ENCODE measurements at regions not wholly inside any gene's neighbourhood (a gene's known extent, or its start where the extent isn't known, plus 50 kb on each side); places are given as distances from the start of the nearest gene placed in this dataset.

- no peak overlapping the region for H3K27ac ChIP-seq
- no peaks in the 10 kb centered on the region for H3K36me3 ChIP-seq
- no peaks in the 10 kb centered on the region for H3K9me3 ChIP-seq
- no peak overlapping the region for H3K4me3 ChIP-seq
- no peaks in the 10 kb centered on the region for H3K4me1 ChIP-seq
- no peaks in the 10 kb centered on the region for H3K27me3 ChIP-seq
- DNase-seq: no peak
- no peak for TF ChIP-seq POLR2AphosphoS5 (IDR thresholded peaks at IDR 0.05)
- TF ChIP-seq, protein P1, sequence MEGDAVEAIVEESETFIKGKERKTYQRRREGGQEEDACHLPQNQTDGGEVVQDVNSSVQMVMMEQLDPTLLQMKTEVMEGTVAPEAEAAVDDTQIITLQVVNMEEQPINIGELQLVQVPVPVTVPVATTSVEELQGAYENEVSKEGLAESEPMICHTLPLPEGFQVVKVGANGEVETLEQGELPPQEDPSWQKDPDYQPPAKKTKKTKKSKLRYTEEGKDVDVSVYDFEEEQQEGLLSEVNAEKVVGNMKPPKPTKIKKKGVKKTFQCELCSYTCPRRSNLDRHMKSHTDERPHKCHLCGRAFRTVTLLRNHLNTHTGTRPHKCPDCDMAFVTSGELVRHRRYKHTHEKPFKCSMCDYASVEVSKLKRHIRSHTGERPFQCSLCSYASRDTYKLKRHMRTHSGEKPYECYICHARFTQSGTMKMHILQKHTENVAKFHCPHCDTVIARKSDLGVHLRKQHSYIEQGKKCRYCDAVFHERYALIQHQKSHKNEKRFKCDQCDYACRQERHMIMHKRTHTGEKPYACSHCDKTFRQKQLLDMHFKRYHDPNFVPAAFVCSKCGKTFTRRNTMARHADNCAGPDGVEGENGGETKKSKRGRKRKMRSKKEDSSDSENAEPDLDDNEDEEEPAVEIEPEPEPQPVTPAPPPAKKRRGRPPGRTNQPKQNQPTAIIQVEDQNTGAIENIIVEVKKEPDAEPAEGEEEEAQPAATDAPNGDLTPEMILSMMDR (IDR thresholded peaks at IDR 0.05): no peak
- no peak for TF ChIP-seq POLR2A (IDR thresholded peaks at IDR 0.05)
- 83 to 85% methylated on average over 6 of the region's 6 CpGs for WGBS, 2 donors
- intact Hi-C loops (cut with DNase I): loop anchor here (10.0 kb wide), 1 partner anchor 343 kb away; no protein-coding TSS in a partner anchor
These were observed 109.7 kb downstream of the MFSD1 start for GRCh38 chr3:158911586-158911985.

DNA sequence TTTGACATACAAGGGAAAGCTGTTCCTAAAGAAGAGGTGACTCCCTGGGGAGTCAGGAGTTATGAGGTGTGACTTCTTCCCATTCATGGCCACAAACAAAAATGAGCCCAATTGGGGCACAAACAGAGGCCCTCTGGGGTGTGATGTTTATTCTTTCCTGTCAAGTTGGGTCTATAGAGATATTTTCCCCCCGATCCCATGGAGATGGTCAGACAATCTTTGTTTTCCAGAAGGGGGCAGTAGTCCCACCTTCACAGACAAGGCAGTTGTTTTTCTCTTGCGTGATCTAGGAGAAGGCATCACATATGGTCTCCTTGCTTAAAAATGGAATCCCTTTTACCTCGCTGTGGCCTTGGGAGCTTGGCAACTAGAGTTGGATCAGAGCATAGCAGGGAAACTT is 110.3 kb downstream of the MFSD1 start:
- no peaks in the 10 kb centered on the region for H3K9me3 ChIP-seq
- no peak for DNase-seq
- H3K4me3 ChIP-seq: no peak overlapping the region
- 86 to 87% methylated on average over 3 of the region's 3 CpGs for WGBS, 2 donors
- no peak for TF ChIP-seq EP300 (IDR thresholded peaks at IDR 0.05)
- TF ChIP-seq, protein P1 (IDR thresholded peaks at IDR 0.05): no peak
- TF ChIP-seq POLR2A (IDR thresholded peaks at IDR 0.05): no peak
- no peak for TF ChIP-seq POLR2AphosphoS5 (IDR thresholded peaks at IDR 0.05)
- no peaks in the 10 kb centered on the region for H3K36me3 ChIP-seq
- no peak overlapping the region for H3K27ac ChIP-seq
- intact Hi-C loops (cut with DNase I): loop anchor here (10.0 kb wide), 1 partner anchor 343 kb away; no protein-coding TSS in a partner anchor
- H3K4me1 ChIP-seq: no peaks in the 10 kb centered on the region
- no peaks in the 10 kb centered on the region for H3K27me3 ChIP-seq

DNA sequence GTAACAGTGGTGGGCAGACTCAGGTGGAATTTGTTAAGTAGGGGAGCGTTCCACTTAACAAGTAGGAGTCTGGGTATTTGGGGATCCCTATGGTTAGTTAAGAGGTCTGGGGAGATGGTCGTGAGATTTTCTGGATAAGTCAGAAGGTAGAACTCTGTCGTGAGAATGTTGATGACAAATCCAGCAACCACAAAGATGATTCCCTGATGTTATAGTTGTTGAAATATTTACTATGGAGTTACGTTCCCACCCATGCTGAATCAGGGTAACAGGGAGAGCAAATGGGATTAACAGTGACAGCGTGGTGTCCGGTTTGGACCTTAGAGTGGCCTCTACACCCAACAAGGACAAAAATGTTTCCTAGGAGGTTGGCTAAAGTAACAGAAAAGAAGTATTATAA is 110.8 kb downstream of the MFSD1 start:
- TF ChIP-seq POLR2A (IDR thresholded peaks at IDR 0.05) (no peak), EP300 (IDR thresholded peaks at IDR 0.05) (no peak), POLR2AphosphoS5 (IDR thresholded peaks at IDR 0.05) (no peak)
- TF ChIP-seq, protein P1 (IDR thresholded peaks at IDR 0.05): no peak
- no peaks in the 10 kb centered on the region for H3K9me3 ChIP-seq
- intact Hi-C loops (cut with DNase I): loop anchor here (10.0 kb wide), 1 partner anchor 342 kb away; no protein-coding TSS in a partner anchor
- 88 to 90% methylated on average over 6 of the region's 6 CpGs for WGBS, 2 donors
- no peaks in the 10 kb centered on the region for H3K36me3 ChIP-seq
- no peak overlapping the region for H3K4me3 ChIP-seq
- H3K27me3 ChIP-seq: no peaks in the 10 kb centered on the region
- H3K4me1 ChIP-seq: no peaks in the 10 kb centered on the region
- no peak overlapping the region for H3K27ac ChIP-seq
- DNase-seq: no peak

DNA sequence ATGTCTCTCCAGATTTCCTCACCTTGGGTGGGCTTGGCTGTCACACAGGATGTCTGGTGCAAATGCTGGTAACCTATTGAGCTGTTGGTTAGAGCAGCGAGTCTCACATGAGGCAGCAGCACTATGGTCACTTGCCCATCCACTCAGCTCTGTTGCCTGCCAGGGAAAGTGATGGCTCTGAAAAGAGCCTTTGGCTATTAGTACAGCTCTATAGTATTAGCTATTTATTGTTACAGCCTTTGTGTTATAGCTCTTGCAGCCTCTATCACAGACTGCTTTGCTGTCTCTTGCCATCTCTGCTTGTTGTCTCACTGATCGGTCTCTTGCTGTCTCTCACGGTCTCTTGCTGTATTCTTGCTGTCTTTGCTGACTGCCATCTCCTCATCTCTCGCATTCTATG is 114.3 kb downstream of the MFSD1 start:
- intact Hi-C loops (cut with DNase I): loop anchor here (10.0 kb wide), 1 partner anchor 339 kb away; no protein-coding TSS in a partner anchor
- WGBS, 2 donors: 95 to 96% methylated on average over 4 of the region's 4 CpGs
- Histone ChIP-seq H3K36me3 (no peaks in the 10 kb centered on the region), H3K9me3 (no peaks in the 10 kb centered on the region), H3K27ac (no peak overlapping the region), H3K27me3 (no peaks in the 10 kb centered on the region), H3K4me1 (no peaks in the 10 kb centered on the region), H3K4me3 (no peak overlapping the region)
- TF ChIP-seq EP300 (IDR thresholded peaks at IDR 0.05): no peak
- TF ChIP-seq POLR2A (IDR thresholded peaks at IDR 0.05): no peak
- no peak for TF ChIP-seq POLR2AphosphoS5 (IDR thresholded peaks at IDR 0.05)
- TF ChIP-seq, protein P1 (IDR thresholded peaks at IDR 0.05): no peak
- DNase-seq: no peak

GRCh38 chr3:158918008-158918407 is 116.2 kb downstream of the MFSD1 start:
- H3K27ac ChIP-seq: no peak overlapping the region
- no peaks in the 10 kb centered on the region for H3K27me3 ChIP-seq
- H3K4me3 ChIP-seq: no peak overlapping the region
- H3K36me3 ChIP-seq: no peaks in the 10 kb centered on the region
- H3K9me3 ChIP-seq: no peaks in the 10 kb centered on the region
- WGBS, 2 donors: 20 to 23% methylated on average over 3 of the region's 3 CpGs
- intact Hi-C loops (cut with DNase I): loop anchor here (10.0 kb wide), 1 partner anchor 337 kb away; no protein-coding TSS in a partner anchor
- no peaks in the 10 kb centered on the region for H3K4me1 ChIP-seq
- no peak for TF ChIP-seq EP300 (IDR thresholded peaks at IDR 0.05)
- no peak for TF ChIP-seq POLR2A (IDR thresholded peaks at IDR 0.05)
- TF ChIP-seq, protein P1 (IDR thresholded peaks at IDR 0.05): no peak
- TF ChIP-seq POLR2AphosphoS5 (IDR thresholded peaks at IDR 0.05): no peak
- DNase-seq: no peak
